Spleen (tissue), 11 donors: ENCODE measurements at regions not wholly inside any gene's neighbourhood (a gene's known extent, or its start where the extent isn't known, plus 50 kb on each side); places are given as distances from the start of the nearest gene placed in this dataset.

ENCODE experiments used
- DNase-seq: peaks from one replicate; pipeline ENCODE4 v3.0.0-alpha.2; 2020
- H3K27ac ChIP-seq, 8 donors: fragments of 200-600 bp; sonication (generic) in 7 of 8; 1 replicate in 4 of 8; 2 replicates in 4 of 8; pipeline versions ENCODE4 v1.5.0 to v1.8.0; 2016 to 2021; ENCODE audit warnings: inconsistent platforms in 4 of 8, mild to moderate bottlenecking in 4 of 8, moderate library complexity in 1 of 8
- H3K27me3 ChIP-seq, 7 donors: fragments of 200-600 bp; sonication (generic) in 6 of 7; replicated peaks in 1 of 7; 1 replicate in 4 of 7; 2 replicates in 3 of 7; pipeline versions ENCODE4 v1.5.0 to v1.8.0; 2016 to 2021; ENCODE audit warnings: inconsistent platforms in 3 of 7, mild to moderate bottlenecking in 1 of 7
- H3K36me3 ChIP-seq, 6 donors: fragments of 200-600 bp; sonication (generic) in 5 of 6; 1 replicate in 4 of 6; 2 replicates in 2 of 6; pipeline versions ENCODE4 v1.5.0 to v1.8.0; 2016 to 2021; ENCODE audit warnings: inconsistent platforms in 2 of 6
- H3K4me1 ChIP-seq, 6 donors: fragments of 200-600 bp; sonication (generic) in 5 of 6; 1 replicate in 3 of 6; 2 replicates in 3 of 6; pipeline versions ENCODE4 v1.5.0 to v1.8.0; 2016 to 2021; ENCODE audit warnings: inconsistent platforms in 3 of 6
- H3K4me3 ChIP-seq, 8 donors: fragments of 200-600 bp; sonication (generic) in 7 of 8; 1 replicate in 4 of 8; 2 replicates in 4 of 8; pipeline versions ENCODE4 v1.5.0 to v1.8.0; 2016 to 2021; ENCODE audit warnings: inconsistent platforms in 4 of 8, mild to moderate bottlenecking in 4 of 8, moderate library complexity in 2 of 8
- H3K9me3 ChIP-seq, 8 donors: fragments of 200-600 bp; sonication (generic) in 7 of 8; 1 replicate in 4 of 8; 2 replicates in 4 of 8; pipeline versions ENCODE4 v1.5.0 to v1.8.0; 2016 to 2021; ENCODE audit warnings: inconsistent platforms in 4 of 8
- CTCF ChIP-seq, 11 experiments: fragments of 200-600 bp in 7 of 11; fragments of 450-650 bp in 4 of 11; sonication (generic) in 4 of 11; IDR thresholded peaks in 8 of 11; conservative IDR thresholded peaks in 3 of 11; 1 replicate in 7 of 11; 2 replicates in 4 of 11; pipeline versions ENCODE4 v1.4.0 to v1.8.0; 2016 to 2021; ENCODE audit warnings: antibody characterized with exemption in 11 of 11, inconsistent platforms in 4 of 11, mild to moderate bottlenecking in 1 of 11
- POLR2A ChIP-seq, 3 donors: fragments of 450-650 bp; IDR thresholded peaks; one replicate each; pipeline ENCODE4 v1.5.1; 2017; ENCODE audit warnings: antibody characterized with exemption in 3 of 3, mild to moderate bottlenecking in 1 of 3
- POLR2AphosphoS5 ChIP-seq, 3 donors: sonication (generic); formaldehyde crosslinking; IDR thresholded peaks; one replicate each; pipeline ENCODE4 v1.5.1; 2017; ENCODE audit warnings: antibody characterized with exemption in 3 of 3
- WGBS, 5 donors: extraction: QIAGEN DNeasy Blood & Tissue Kit in 3 of 5; methylation state at CpG; one replicate each; pipeline versions ENCODE4 v1.1.5 to v1.1.7; 2013 to 2018; 5-methylcytosine and 5-hydroxymethylcytosine counted together
- intact Hi-C: fragments of 100-400 bp; cut with DNase I; formaldehyde crosslinking; loops from one replicate; pipeline ENCODE4 v1.15.0; 2023; ENCODE audit warnings: low total_unique reads
- donor health status: healthy with polysubstance abuse.
- donor health status: DM: no; HTN: no; CAD: no; lungs with moderate emphysema.
- donor health status: DM: no; HTN: no; CAD: no.
- donor health status: Bipolar disorder and iron deficiency.
- donor health status: healthy.
- donor health status: DM: no; HTN: no; CAD: no.
- donor health status: DM: yes; HTN: yes; CAD: no.

GRCh38 chr7:109821156-109821555 is 1251.5 kb downstream of the DNAJB9 start:
- Histone ChIP-seq H3K9me3 (peaks cover 2 to 46% (median 30%) of the 10 kb centered on the region in 8 donors), H3K27ac (no peak overlapping the region), H3K27me3 (no peaks in the 10 kb centered on the region), H3K36me3 (no peaks in the 10 kb centered on the region), H3K4me3 (no peak overlapping the region), H3K4me1 (no peaks in the 10 kb centered on the region)
- no peak for DNase-seq
- intact Hi-C loops = loop anchor here (10.0 kb wide), 1 partner anchor 46 kb away; no protein-coding TSS in a partner anchor
- 71 to 81% (median 72%) methylated on average over 2 of the region's 2 CpGs for WGBS, 5 donors
- TF ChIP-seq CTCF (IDR thresholded peaks at IDR 0.05 in 8 of 11, conservative IDR thresholded peaks at IDR 0.05 in 3 of 11) (no peak), POLR2AphosphoS5 (IDR thresholded peaks at IDR 0.05) (no peak), POLR2A (IDR thresholded peaks at IDR 0.05) (no peak)

GRCh38 chr7:109834851-109835250 is 1256.1 kb upstream of the LRRN3 start:
- TF ChIP-seq POLR2A (IDR thresholded peaks at IDR 0.05) = no peak
- DNase-seq = no peak

GRCh38 chr7:109835577-109835976 is 1255.3 kb upstream of the LRRN3 start:
- no peak for DNase-seq
- Histone ChIP-seq H3K27me3 (no peaks in the 10 kb centered on the region), H3K4me1 (no peaks in the 10 kb centered on the region), H3K9me3 (peaks cover 0 to 4% (median 0%) of the 10 kb centered on the region in 8 donors), H3K36me3 (no peaks in the 10 kb centered on the region), H3K4me3 (no peak overlapping the region), H3K27ac (no peak overlapping the region)
- intact Hi-C loops = no loop called here
- TF ChIP-seq POLR2AphosphoS5 (IDR thresholded peaks at IDR 0.05) (no peak), CTCF (IDR thresholded peaks at IDR 0.05 in 8 of 11, conservative IDR thresholded peaks at IDR 0.05 in 3 of 11) (no peak), POLR2A (IDR thresholded peaks at IDR 0.05) (no peak)

More at GRCh38 chr7:109834851-109835250, 1256.1 kb upstream of the LRRN3 start:
- Histone ChIP-seq H3K4me3 (no peak overlapping the region), H3K36me3 (no peaks in the 10 kb centered on the region), H3K9me3 (peaks cover 0 to 4% (median 0%) of the 10 kb centered on the region in 8 donors), H3K27ac (no peak overlapping the region), H3K4me1 (no peaks in the 10 kb centered on the region), H3K27me3 (no peaks in the 10 kb centered on the region)
- intact Hi-C loops = no loop called here

- Histone ChIP-seq H3K4me1 (no peaks in the 10 kb centered on the region), H3K27me3 (no peaks in the 10 kb centered on the region), H3K27ac (no peak overlapping the region), H3K4me3 (no peak overlapping the region), H3K36me3 (no peaks in the 10 kb centered on the region), H3K9me3 (peaks cover 0 to 4% (median 0%) of the 10 kb centered on the region in 8 donors)
- intact Hi-C loops = no loop called here
- TF ChIP-seq CTCF (IDR thresholded peaks at IDR 0.05 in 8 of 11, conservative IDR thresholded peaks at IDR 0.05 in 3 of 11) (no peak), POLR2A (IDR thresholded peaks at IDR 0.05) (no peak)
- 73 to 85% (median 77%) methylated on average over 3 of the region's 3 CpGs for WGBS, 5 donors
- no peak for DNase-seq
These were observed 1254.9 kb upstream of the LRRN3 start for GRCh38 chr7:109836016-109836415.

- Histone ChIP-seq H3K4me1 (no peaks in the 10 kb centered on the region), H3K36me3 (no peaks in the 10 kb centered on the region), H3K4me3 (no peak overlapping the region), H3K9me3 (no peaks in the 10 kb centered on the region), H3K27me3 (no peaks in the 10 kb centered on the region), H3K27ac (no peak overlapping the region)
- WGBS, 5 donors = 69 to 84% (median 74%) methylated on average over 4 of the region's 4 CpGs
- no peak for DNase-seq
- intact Hi-C loops = no loop called here
- TF ChIP-seq POLR2AphosphoS5 (IDR thresholded peaks at IDR 0.05) = no peak
- TF ChIP-seq CTCF (IDR thresholded peaks at IDR 0.05 in 8 of 11, conservative IDR thresholded peaks at IDR 0.05 in 3 of 11) = no peak
- no peak for TF ChIP-seq POLR2A (IDR thresholded peaks at IDR 0.05)
These were observed 1248.5 kb upstream of the LRRN3 start for GRCh38 chr7:109842386-109842785.
